Liver (tissue), 3 donors: ENCODE measurements at regions not wholly inside any gene's neighbourhood (a gene's known extent, or its start where the extent isn't known, plus 50 kb on each side); places are given as distances from the start of the nearest gene placed in this dataset.

Source experiments
- ATF3 ChIP-seq: IDR thresholded peaks from 2 replicates; pipeline ENCODE4 v1.6.1; 2016; ENCODE audit warnings: antibody characterized with exemption
- CTCF ChIP-seq: fragments of 150-350 bp; IDR thresholded peaks from 2 replicates; pipeline ENCODE4 v1.5.1; 2017; ENCODE audit warnings: improper control_type of control experiment, low read depth, low read length; ENCODE audit not compliant: missing input control
- FOXA1 ChIP-seq: IDR thresholded peaks from 2 replicates; pipeline ENCODE4 v1.6.1; 2016; ENCODE audit warnings: antibody characterized with exemption
- MAX ChIP-seq: IDR thresholded peaks from 2 replicates; pipeline ENCODE4 v1.6.1; 2016; ENCODE audit warnings: antibody characterized with exemption
- NR2F2 ChIP-seq: IDR thresholded peaks from 2 replicates; pipeline ENCODE4 v1.6.1; 2016; ENCODE audit warnings: antibody characterized with exemption
- TAF1 ChIP-seq: conservative IDR thresholded peaks from 2 replicates; pipeline ENCODE4 v1.6.1; 2016; ENCODE audit warnings: antibody characterized with exemption, mild to moderate bottlenecking
- ZBTB33 ChIP-seq: IDR thresholded peaks from 2 replicates; pipeline ENCODE4 v1.6.1; 2016; ENCODE audit warnings: antibody characterized with exemption
- donor health status: healthy.
- donor health status: healthy.

GRCh38 chr1:14500912-14501311, 97.6 kb upstream of the KAZN start:
- no peak for TF ChIP-seq CTCF
- TF ChIP-seq NR2F2 = no peak
- TF ChIP-seq FOXA1 = no peak
- TF ChIP-seq TAF1 = no peak
- no peak for TF ChIP-seq MAX
- TF ChIP-seq ZBTB33 = no peak
- no peak for TF ChIP-seq ATF3
